HG02943 (cell line): ENCODE measurements at regions not wholly inside any gene's neighbourhood (a gene's known extent, or its start where the extent isn't known, plus 50 kb on each side); places are given as distances from the start of the nearest gene placed in this dataset.

Experiments
- ATAC-seq: cut with Tn5 transposase; IDR thresholded peaks from one replicate; pipeline ENCODE4 v1.9.1; 2021; ENCODE audit warnings: mild to moderate bottlenecking, low read depth, moderate library complexity; ENCODE audit not compliant: unreplicated experiment

- no peak for ATAC-seq
Observed at GRCh38 chr18:44036501-44036900, 644.2 kb upstream of the SETBP1 start.

- ATAC-seq, result no peak
Observed at GRCh38 chr18:44039216-44039615, 641.5 kb upstream of the SETBP1 start.

- ATAC-seq, result no peak
Observed at GRCh38 chr18:44039826-44040225, 640.9 kb upstream of the SETBP1 start.

GRCh38 chr18:44041553-44041952 is 639.1 kb upstream of the SETBP1 start:
- ATAC-seq, result no peak

- ATAC-seq, result no peak
Observed at GRCh38 chr18:44041961-44042360, 638.7 kb upstream of the SETBP1 start.

- no peak for ATAC-seq
Observed at GRCh38 chr18:44046376-44046975, 634.2 kb upstream of the SETBP1 start.

GRCh38 chr18:44047585-44047984 is 633.1 kb upstream of the SETBP1 start:
- no peak for ATAC-seq

- ATAC-seq, result no peak
Observed at GRCh38 chr18:44048435-44048834, 632.3 kb upstream of the SETBP1 start.

GRCh38 chr18:44048846-44049245 is 631.8 kb upstream of the SETBP1 start:
- no peak for ATAC-seq

- no peak for ATAC-seq
Observed at GRCh38 chr18:44051026-44051425, 629.7 kb upstream of the SETBP1 start.

- no peak for ATAC-seq
Observed at GRCh38 chr18:44054514-44054913, 626.2 kb upstream of the SETBP1 start.

GRCh38 chr18:44060197-44060596 is 620.5 kb upstream of the SETBP1 start:
- no peak for ATAC-seq

- ATAC-seq, result no peak
Observed at GRCh38 chr18:44061438-44061837, 619.2 kb upstream of the SETBP1 start.

- ATAC-seq, result no peak
Observed at GRCh38 chr18:44062345-44062744, 618.3 kb upstream of the SETBP1 start.

- ATAC-seq, result no peak
Observed at GRCh38 chr18:44065206-44065605, 615.5 kb upstream of the SETBP1 start.

- no peak for ATAC-seq
Observed at GRCh38 chr18:44066541-44066940, 614.1 kb upstream of the SETBP1 start.

- no peak for ATAC-seq
Observed at GRCh38 chr18:44067186-44067585, 613.5 kb upstream of the SETBP1 start.

- ATAC-seq, result no peak
Observed at GRCh38 chr18:44075038-44075437, 605.6 kb upstream of the SETBP1 start.

GRCh38 chr18:44079606-44080005 is 601.1 kb upstream of the SETBP1 start:
- ATAC-seq, result no peak

- no peak for ATAC-seq
Observed at GRCh38 chr18:44080054-44080453, 600.6 kb upstream of the SETBP1 start.

- no peak for ATAC-seq
Observed at GRCh38 chr18:44089732-44090131, 591.0 kb upstream of the SETBP1 start.

GRCh38 chr18:44090453-44090852 is 590.2 kb upstream of the SETBP1 start:
- no peak for ATAC-seq

GRCh38 chr18:44093253-44093652 is 587.4 kb upstream of the SETBP1 start:
- no peak for ATAC-seq
